ENCODE measurements at regions not wholly inside any gene's neighbourhood (a gene's known extent, or its start where the extent isn't known, plus 50 kb on each side); places are given as distances from the start of the nearest gene placed in this dataset.

DNA sequence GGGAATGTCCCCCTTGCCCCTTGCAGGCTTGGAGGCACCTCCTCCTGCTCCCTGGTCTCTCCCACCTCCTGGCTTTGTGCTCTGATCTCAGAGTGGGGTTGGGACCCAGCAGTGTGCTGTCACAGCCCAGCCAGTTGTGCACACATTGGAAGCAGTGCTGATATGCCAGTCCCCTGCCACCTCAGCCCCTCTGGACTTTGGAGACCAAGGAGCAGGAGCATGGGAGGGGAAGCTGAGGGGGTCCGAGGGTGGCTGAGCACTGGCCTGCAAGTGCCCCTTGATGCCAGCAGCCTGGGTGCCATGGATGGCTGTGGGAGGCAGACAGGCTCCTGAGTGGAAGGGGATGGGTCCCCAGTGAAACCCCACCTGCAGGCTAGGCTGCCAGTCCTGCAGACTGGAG lies 235.4 kb downstream of the ZNF716 start:
- CTCF ChIA-PET, result no interaction called here
- no peak for DNase-seq
- WGBS, 2 experiments (ENCODE audit: extremely low coverage in 2 of 2, insufficient read length in 1 of 2), result no CpG with 5 or more reads among the region's 1 CpG
- Histone ChIP-seq H2BK20ac (ENCODE audit: low read depth, low read length) (no peak overlapping the region), H3K4ac (ENCODE audit: low read depth, low read length) (no peak overlapping the region), H2AK5ac (ENCODE audit: low read depth, low read length) (no peak overlapping the region), H2AK9ac (replicated peaks; ENCODE audit: low read depth, low read length, poor library complexity) (no peak overlapping the region), H3K56ac (ENCODE audit: extremely low read depth, insufficient read depth, low read length) (no peak overlapping the region), H4K5ac (ENCODE audit: low read depth, low read length) (no peak overlapping the region), H2BK5ac (ENCODE audit: low read depth, low read length, poor library complexity, severe bottlenecking) (no peak overlapping the region), H4K8ac (ENCODE audit: low read depth in 2 of 2, low read length in 2 of 2) (no peak overlapping the region), H3K4me1 (ENCODE audit: control insufficient read depth, insufficient read depth, low read length) (no peaks in the 10 kb centered on the region), H3K79me1 (ENCODE audit: low read depth in 1 of 2, low read length in 2 of 2) (no peaks in the 10 kb centered on the region), H4K91ac (ENCODE audit: insufficient read depth, low read depth, low read length) (no peak overlapping the region), H3K27ac (ENCODE audit: insufficient read depth, low read length) (no peak overlapping the region), H3K18ac (ENCODE audit: low read depth, low read length) (no peak overlapping the region), H2AFZ (replicated peaks; ENCODE audit: low read length, poor library complexity) (no peak overlapping the region), H3K4me3 (ENCODE audit: insufficient read depth, low read depth, low read length) (no peak overlapping the region), H3K9me3 (ENCODE audit: control insufficient read depth, insufficient read depth, low read length) (peaks cover 2% of the 10 kb centered on the region; the same call in 1 of the 2 replicates), H3K23ac (ENCODE audit: low read depth, low read length) (no peak overlapping the region), H2BK120ac (ENCODE audit: low read depth, low read length) (no peak overlapping the region), H3K27me3 (ENCODE audit: control insufficient read depth, insufficient read depth, low read length) (no peaks in the 10 kb centered on the region), H3K9me1 (ENCODE audit: insufficient read depth, low read length) (no peaks in the 10 kb centered on the region), H3K9ac (ENCODE audit: low read depth, low read length) (no peak overlapping the region), H4K20me1 (ENCODE audit: insufficient read depth, low read length) (no peaks in the 10 kb centered on the region), H3K4me2 (ENCODE audit: low read depth, low read length) (no peak overlapping the region), H3K14ac (replicated peaks; ENCODE audit: low read depth, low read length) (no peak overlapping the region), H2BK15ac (ENCODE audit: low read depth, low read length) (no peak overlapping the region), H3K36me3 (ENCODE audit: control insufficient read depth, insufficient read depth, low read length) (no peaks in the 10 kb centered on the region)
- POLR2A ChIA-PET (ENCODE audit: unreplicated experiment), result no interaction called here
- no peak for ATAC-seq (ENCODE audit: low read depth)
- dilution Hi-C loops (cut with HindIII; ENCODE audit: low sequenced_read_pairs, unreplicated experiment) (no loop called here), intact Hi-C loops (cut with micrococcal nuclease) (no loop called here), in situ Hi-C loops (cut with MboI; ENCODE audit: low sequenced_read_pairs) (no loop called here)
- no TSS peak for BruUV-seq (replicated peaks)
- TF ChIP-seq POLR2A (IDR thresholded peaks at IDR 0.05; ENCODE audit: low read depth, low read length) (no peak), SMC3 (IDR thresholded peaks at IDR 0.05; ENCODE audit: low read depth, low read length) (no peak), CHD1 (IDR thresholded peaks at IDR 0.05; ENCODE audit: low read depth, low read length) (no peak), RFX5 (IDR thresholded peaks at IDR 0.05; ENCODE audit: low read depth, low read length) (no peak), RAD21 (IDR thresholded peaks at IDR 0.05; ENCODE audit: low read length) (no peak), NFE2L2 (IDR thresholded peaks at IDR 0.05; ENCODE audit: low read depth, low read length) (no peak), MXI1 (IDR thresholded peaks at IDR 0.05; ENCODE audit: borderline replicate concordance, low read depth, low read length) (no peak), MAFK (IDR thresholded peaks at IDR 0.05; ENCODE audit: low read depth, low read length) (no peak), CEBPB (IDR thresholded peaks at IDR 0.05; ENCODE audit: low read depth, low read length) (no peak), FOS (IDR thresholded peaks at IDR 0.05; ENCODE audit: low read depth, low read length) (no peak), BHLHE40 (IDR thresholded peaks at IDR 0.05; ENCODE audit: low read depth, low read length) (no peak), RCOR1 (IDR thresholded peaks at IDR 0.05; ENCODE audit: insufficient replicate concordance, low read length) (no peak), MAZ (IDR thresholded peaks at IDR 0.05; ENCODE audit: borderline replicate concordance, low read depth, low read length) (no peak)
- TF ChIP-seq, protein P1, sequence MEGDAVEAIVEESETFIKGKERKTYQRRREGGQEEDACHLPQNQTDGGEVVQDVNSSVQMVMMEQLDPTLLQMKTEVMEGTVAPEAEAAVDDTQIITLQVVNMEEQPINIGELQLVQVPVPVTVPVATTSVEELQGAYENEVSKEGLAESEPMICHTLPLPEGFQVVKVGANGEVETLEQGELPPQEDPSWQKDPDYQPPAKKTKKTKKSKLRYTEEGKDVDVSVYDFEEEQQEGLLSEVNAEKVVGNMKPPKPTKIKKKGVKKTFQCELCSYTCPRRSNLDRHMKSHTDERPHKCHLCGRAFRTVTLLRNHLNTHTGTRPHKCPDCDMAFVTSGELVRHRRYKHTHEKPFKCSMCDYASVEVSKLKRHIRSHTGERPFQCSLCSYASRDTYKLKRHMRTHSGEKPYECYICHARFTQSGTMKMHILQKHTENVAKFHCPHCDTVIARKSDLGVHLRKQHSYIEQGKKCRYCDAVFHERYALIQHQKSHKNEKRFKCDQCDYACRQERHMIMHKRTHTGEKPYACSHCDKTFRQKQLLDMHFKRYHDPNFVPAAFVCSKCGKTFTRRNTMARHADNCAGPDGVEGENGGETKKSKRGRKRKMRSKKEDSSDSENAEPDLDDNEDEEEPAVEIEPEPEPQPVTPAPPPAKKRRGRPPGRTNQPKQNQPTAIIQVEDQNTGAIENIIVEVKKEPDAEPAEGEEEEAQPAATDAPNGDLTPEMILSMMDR (conservative IDR thresholded peaks at IDR 0.05; ENCODE audit: low read depth, low read length), result no peak
- TF ChIP-seq, protein P2, sequence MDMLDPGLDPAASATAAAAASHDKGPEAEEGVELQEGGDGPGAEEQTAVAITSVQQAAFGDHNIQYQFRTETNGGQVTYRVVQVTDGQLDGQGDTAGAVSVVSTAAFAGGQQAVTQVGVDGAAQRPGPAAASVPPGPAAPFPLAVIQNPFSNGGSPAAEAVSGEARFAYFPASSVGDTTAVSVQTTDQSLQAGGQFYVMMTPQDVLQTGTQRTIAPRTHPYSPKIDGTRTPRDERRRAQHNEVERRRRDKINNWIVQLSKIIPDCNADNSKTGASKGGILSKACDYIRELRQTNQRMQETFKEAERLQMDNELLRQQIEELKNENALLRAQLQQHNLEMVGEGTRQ (IDR thresholded peaks at IDR 0.05; ENCODE audit: low read depth, low read length), result no peak
- TF ChIP-seq, protein P3, sequence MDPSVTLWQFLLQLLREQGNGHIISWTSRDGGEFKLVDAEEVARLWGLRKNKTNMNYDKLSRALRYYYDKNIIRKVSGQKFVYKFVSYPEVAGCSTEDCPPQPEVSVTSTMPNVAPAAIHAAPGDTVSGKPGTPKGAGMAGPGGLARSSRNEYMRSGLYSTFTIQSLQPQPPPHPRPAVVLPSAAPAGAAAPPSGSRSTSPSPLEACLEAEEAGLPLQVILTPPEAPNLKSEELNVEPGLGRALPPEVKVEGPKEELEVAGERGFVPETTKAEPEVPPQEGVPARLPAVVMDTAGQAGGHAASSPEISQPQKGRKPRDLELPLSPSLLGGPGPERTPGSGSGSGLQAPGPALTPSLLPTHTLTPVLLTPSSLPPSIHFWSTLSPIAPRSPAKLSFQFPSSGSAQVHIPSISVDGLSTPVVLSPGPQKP (IDR thresholded peaks at IDR 0.05; ENCODE audit: borderline replicate concordance, low read depth, low read length), result no peak

Data from IMR-90 (cell line).